ENCODE measurements at regions not wholly inside any gene's neighbourhood (a gene's known extent, or its start where the extent isn't known, plus 50 kb on each side); places are given as distances from the start of the nearest gene placed in this dataset.
"Not testable (repeated sequence)": the region's sequence is repeated elsewhere in the genome, so short reads cannot be mapped to it uniquely, and the experiment has no call there.

GRCh38 chr6:5840734-5841390 lies 165.9 kb downstream of the NRN1 start:
- no peaks in the 10 kb centered on the region for H3K4me1 ChIP-seq (ENCODE audit: control insufficient read depth, insufficient read depth, low read length)
- WGBS (ENCODE audit: insufficient coverage, low lambda C conversion rate) = no CpG with 5 or more reads among the region's 8 CpGs
- H3K36me3 ChIP-seq (ENCODE audit: control insufficient read depth, insufficient read depth, low read length) = no peaks in the 10 kb centered on the region
- no peak overlapping the region for H3K27ac ChIP-seq (ENCODE audit: low read length)
- H3K27me3 ChIP-seq (ENCODE audit: control insufficient read depth, insufficient read depth, low read length) = peaks cover 4% of the 10 kb centered on the region
- no peak for DNase-seq
- H3K9me3 ChIP-seq (ENCODE audit: control insufficient read depth, low read depth, low read length) = peaks cover 6% of the 10 kb centered on the region
- H3K4me3 ChIP-seq (ENCODE audit: low read length) = no peak overlapping the region

- no peak overlapping the region for H3K4me3 ChIP-seq (ENCODE audit: low read length)
- no peak overlapping the region for H3K27ac ChIP-seq (ENCODE audit: low read length)
- H3K27me3 ChIP-seq (ENCODE audit: control insufficient read depth, insufficient read depth, low read length) = no peaks in the 10 kb centered on the region
- WGBS (ENCODE audit: insufficient coverage, low lambda C conversion rate) = 33% methylated on average over 1 of the region's 8 CpGs
- no peak for DNase-seq
- no peaks in the 10 kb centered on the region for H3K4me1 ChIP-seq (ENCODE audit: control insufficient read depth, insufficient read depth, low read length)
- H3K9me3 ChIP-seq (ENCODE audit: control insufficient read depth, low read depth, low read length) = peaks cover 6% of the 10 kb centered on the region
- H3K36me3 ChIP-seq (ENCODE audit: control insufficient read depth, insufficient read depth, low read length) = no peaks in the 10 kb centered on the region
Measured at GRCh38 chr6:5838656-5839396, 167.9 kb downstream of the NRN1 start.

DNA sequence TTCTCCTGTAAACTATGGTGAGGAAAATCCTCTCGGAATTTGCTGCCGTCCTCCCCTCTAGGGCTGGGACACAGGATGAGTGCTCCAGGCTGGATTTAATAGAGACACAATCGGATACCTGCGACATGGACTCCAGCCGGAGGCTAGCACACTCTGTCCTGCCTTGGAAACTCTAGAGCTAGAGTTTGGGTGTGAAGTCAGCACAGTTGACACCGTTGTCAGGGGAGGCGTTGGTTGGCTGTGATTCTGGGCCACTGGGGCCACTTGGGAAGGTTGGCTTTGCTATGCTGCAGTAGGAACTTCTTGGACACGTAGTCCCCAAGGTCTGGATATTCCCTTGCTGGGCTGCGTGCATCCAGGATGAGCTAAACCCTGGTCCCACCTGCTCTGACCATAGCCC lies 169.4 kb downstream of the NRN1 start:
- DNase-seq = no peak
- WGBS (ENCODE audit: insufficient coverage, low lambda C conversion rate) = no CpG with 5 or more reads among the region's 9 CpGs
- no peaks in the 10 kb centered on the region for H3K4me1 ChIP-seq (ENCODE audit: control insufficient read depth, insufficient read depth, low read length)

DNA sequence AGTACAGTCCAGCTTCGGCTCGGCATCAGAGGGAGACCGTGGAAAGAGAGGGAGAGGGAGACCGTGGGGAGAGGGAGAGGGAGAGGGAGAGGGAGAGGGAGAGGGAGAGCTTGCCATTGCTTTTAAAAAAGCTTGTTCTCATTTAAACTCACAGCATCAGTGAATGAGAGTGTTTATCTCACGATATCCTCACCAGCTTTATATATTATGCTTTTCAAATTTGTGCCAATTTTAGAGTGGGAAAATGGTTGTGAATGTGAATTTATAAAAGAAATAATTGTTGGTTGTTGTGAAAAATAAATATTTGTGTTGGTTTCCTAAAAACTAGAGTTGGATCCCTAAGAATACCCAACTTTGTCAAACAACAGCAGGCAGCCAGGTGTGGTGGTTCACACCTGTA lies 170.1 kb downstream of the NRN1 start:
- H3K36me3 ChIP-seq (ENCODE audit: control insufficient read depth, insufficient read depth, low read length); H3K9me3 ChIP-seq (ENCODE audit: control insufficient read depth, low read depth, low read length); H3K27ac ChIP-seq (ENCODE audit: low read length); H3K4me3 ChIP-seq (ENCODE audit: low read length); DNase-seq; H3K27me3 ChIP-seq (ENCODE audit: control insufficient read depth, insufficient read depth, low read length); H3K4me1 ChIP-seq (ENCODE audit: control insufficient read depth, insufficient read depth, low read length): not testable (repeated sequence)
- WGBS (ENCODE audit: insufficient coverage, low lambda C conversion rate) = 100% methylated on average over 1 of the region's 5 CpGs

More for the DNA sequence above, 169.4 kb downstream of the NRN1 start:
- H3K9me3 ChIP-seq (ENCODE audit: control insufficient read depth, low read depth, low read length) = peaks cover 6% of the 10 kb centered on the region
- no peak overlapping the region for H3K27ac ChIP-seq (ENCODE audit: low read length)
- no peaks in the 10 kb centered on the region for H3K27me3 ChIP-seq (ENCODE audit: control insufficient read depth, insufficient read depth, low read length)
- no peak overlapping the region for H3K4me3 ChIP-seq (ENCODE audit: low read length)
- H3K36me3 ChIP-seq (ENCODE audit: control insufficient read depth, insufficient read depth, low read length) = no peaks in the 10 kb centered on the region

DNA sequence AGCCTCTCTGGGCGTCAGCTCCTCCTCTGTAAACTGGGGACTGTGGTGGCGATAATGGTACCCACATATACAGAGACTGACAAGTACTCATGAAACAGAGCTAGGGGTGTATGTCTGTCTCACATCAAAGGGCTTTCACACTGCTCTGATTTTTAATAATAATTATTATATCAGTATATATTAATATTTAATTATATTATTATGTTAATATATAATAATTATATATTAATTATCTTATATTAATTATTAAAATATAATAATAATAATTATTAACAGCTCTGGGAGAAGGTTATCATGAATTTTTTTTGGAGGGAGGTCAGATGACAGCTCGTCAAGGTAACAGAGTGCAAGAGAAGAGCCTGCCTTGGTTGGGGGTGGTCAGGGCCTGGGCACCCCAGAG lies 173.6 kb downstream of the NRN1 start:
- Histone ChIP-seq H3K4me1 (ENCODE audit: control insufficient read depth, insufficient read depth, low read length) (no peaks in the 10 kb centered on the region), H3K27ac (ENCODE audit: low read length) (no peak overlapping the region), H3K4me3 (ENCODE audit: low read length) (no peak overlapping the region), H3K36me3 (ENCODE audit: control insufficient read depth, insufficient read depth, low read length) (no peaks in the 10 kb centered on the region), H3K9me3 (ENCODE audit: control insufficient read depth, low read depth, low read length) (peaks cover 6% of the 10 kb centered on the region), H3K27me3 (ENCODE audit: control insufficient read depth, insufficient read depth, low read length) (no peaks in the 10 kb centered on the region)
- WGBS (ENCODE audit: insufficient coverage, low lambda C conversion rate) = no CpG with 5 or more reads among the region's 3 CpGs
- no peak for DNase-seq

GRCh38 chr6:5832668-5833067 lies 174.1 kb downstream of the NRN1 start:
- Histone ChIP-seq H3K36me3 (ENCODE audit: control insufficient read depth, insufficient read depth, low read length) (no peaks in the 10 kb centered on the region), H3K27ac (ENCODE audit: low read length) (no peak overlapping the region), H3K4me1 (ENCODE audit: control insufficient read depth, insufficient read depth, low read length) (no peaks in the 10 kb centered on the region), H3K9me3 (ENCODE audit: control insufficient read depth, low read depth, low read length) (peaks cover 6% of the 10 kb centered on the region), H3K27me3 (ENCODE audit: control insufficient read depth, insufficient read depth, low read length) (no peaks in the 10 kb centered on the region), H3K4me3 (ENCODE audit: low read length) (no peak overlapping the region)
- DNase-seq = no peak
- no CpG with 5 or more reads among the region's 3 CpGs for WGBS (ENCODE audit: insufficient coverage, low lambda C conversion rate)

DNA sequence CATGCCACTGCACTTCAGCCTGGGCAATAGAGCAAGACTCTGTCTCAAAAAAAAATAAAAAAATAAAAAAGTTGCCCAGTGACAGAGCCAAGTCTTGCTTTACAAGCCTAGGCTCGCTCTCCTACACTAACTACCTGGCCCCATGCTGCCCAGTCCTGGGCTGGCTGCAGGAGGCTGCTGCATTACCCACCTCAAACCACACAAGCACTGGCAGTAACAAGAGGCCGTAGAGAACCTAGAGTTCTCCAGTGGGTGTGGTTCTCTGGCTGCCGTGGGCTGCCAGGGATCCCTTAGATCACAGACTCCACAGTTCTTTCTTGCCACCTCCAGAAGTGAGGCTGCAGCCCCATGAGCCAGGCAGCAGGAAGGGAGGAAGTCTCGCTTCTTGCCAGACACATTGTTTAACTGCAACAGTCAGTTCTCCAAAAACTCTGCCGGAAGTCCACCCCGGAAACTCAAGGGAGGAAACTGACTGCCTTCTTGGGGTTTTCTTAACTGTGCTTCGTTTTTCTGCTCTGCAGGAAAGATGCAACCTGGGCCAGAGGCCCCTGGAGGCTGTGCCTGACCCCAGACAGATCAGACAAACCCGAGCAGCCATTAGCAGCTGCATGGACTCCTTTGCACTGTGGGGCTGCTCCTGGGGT lies 175.4 kb downstream of the NRN1 start:
- DNase-seq; H3K9me3 ChIP-seq (ENCODE audit: control insufficient read depth, low read depth, low read length); H3K4me3 ChIP-seq (ENCODE audit: low read length); H3K27me3 ChIP-seq (ENCODE audit: control insufficient read depth, insufficient read depth, low read length); H3K4me1 ChIP-seq (ENCODE audit: control insufficient read depth, insufficient read depth, low read length); H3K36me3 ChIP-seq (ENCODE audit: control insufficient read depth, insufficient read depth, low read length); H3K27ac ChIP-seq (ENCODE audit: low read length): not testable (repeated sequence)
- WGBS (ENCODE audit: insufficient coverage, low lambda C conversion rate) = no CpG with 5 or more reads among the region's 8 CpGs

GRCh38 chr6:5828296-5828695 lies 178.4 kb downstream of the NRN1 start:
- Histone ChIP-seq H3K4me3 (ENCODE audit: low read length) (no peak overlapping the region), H3K27ac (ENCODE audit: low read length) (no peak overlapping the region), H3K27me3 (ENCODE audit: control insufficient read depth, insufficient read depth, low read length) (no peaks in the 10 kb centered on the region), H3K9me3 (ENCODE audit: control insufficient read depth, low read depth, low read length) (no peaks in the 10 kb centered on the region), H3K36me3 (ENCODE audit: control insufficient read depth, insufficient read depth, low read length) (no peaks in the 10 kb centered on the region), H3K4me1 (ENCODE audit: control insufficient read depth, insufficient read depth, low read length) (no peaks in the 10 kb centered on the region)
- no peak for DNase-seq
- WGBS (ENCODE audit: insufficient coverage, low lambda C conversion rate) = no CpG with 5 or more reads among the region's 11 CpGs

- no CpG with 5 or more reads among the region's 14 CpGs for WGBS (ENCODE audit: insufficient coverage, low lambda C conversion rate)
- Histone ChIP-seq H3K4me3 (ENCODE audit: low read length) (no peak overlapping the region), H3K4me1 (ENCODE audit: control insufficient read depth, insufficient read depth, low read length) (no peaks in the 10 kb centered on the region), H3K27ac (ENCODE audit: low read length) (no peak overlapping the region), H3K36me3 (ENCODE audit: control insufficient read depth, insufficient read depth, low read length) (no peaks in the 10 kb centered on the region), H3K9me3 (ENCODE audit: control insufficient read depth, low read depth, low read length) (no peaks in the 10 kb centered on the region), H3K27me3 (ENCODE audit: control insufficient read depth, insufficient read depth, low read length) (no peaks in the 10 kb centered on the region)
- no peak for DNase-seq
Measured at GRCh38 chr6:5827056-5827904, 179.4 kb downstream of the NRN1 start.

- not testable (repeated sequence) for H3K36me3 ChIP-seq (ENCODE audit: control insufficient read depth, insufficient read depth, low read length); H3K27me3 ChIP-seq (ENCODE audit: control insufficient read depth, insufficient read depth, low read length); H3K9me3 ChIP-seq (ENCODE audit: control insufficient read depth, low read depth, low read length); H3K4me3 ChIP-seq (ENCODE audit: low read length); H3K4me1 ChIP-seq (ENCODE audit: control insufficient read depth, insufficient read depth, low read length); DNase-seq; H3K27ac ChIP-seq (ENCODE audit: low read length)
- no CpG with 5 or more reads among the region's 8 CpGs for WGBS (ENCODE audit: insufficient coverage, low lambda C conversion rate)
Measured at GRCh38 chr6:5824382-5824983, 182.2 kb downstream of the NRN1 start.

Measured in large intestine (tissue), 3 donors.